HK-2 (cell line): ENCODE measurements at regions not wholly inside any gene's neighbourhood (a gene's known extent, or its start where the extent isn't known, plus 50 kb on each side); places are given as distances from the start of the nearest gene placed in this dataset.

Experiments
- DNase-seq: peaks from one replicate; pipeline ENCODE4 v3.0.0-alpha.2; 2018; ENCODE audit not compliant: unreplicated experiment

DNA sequence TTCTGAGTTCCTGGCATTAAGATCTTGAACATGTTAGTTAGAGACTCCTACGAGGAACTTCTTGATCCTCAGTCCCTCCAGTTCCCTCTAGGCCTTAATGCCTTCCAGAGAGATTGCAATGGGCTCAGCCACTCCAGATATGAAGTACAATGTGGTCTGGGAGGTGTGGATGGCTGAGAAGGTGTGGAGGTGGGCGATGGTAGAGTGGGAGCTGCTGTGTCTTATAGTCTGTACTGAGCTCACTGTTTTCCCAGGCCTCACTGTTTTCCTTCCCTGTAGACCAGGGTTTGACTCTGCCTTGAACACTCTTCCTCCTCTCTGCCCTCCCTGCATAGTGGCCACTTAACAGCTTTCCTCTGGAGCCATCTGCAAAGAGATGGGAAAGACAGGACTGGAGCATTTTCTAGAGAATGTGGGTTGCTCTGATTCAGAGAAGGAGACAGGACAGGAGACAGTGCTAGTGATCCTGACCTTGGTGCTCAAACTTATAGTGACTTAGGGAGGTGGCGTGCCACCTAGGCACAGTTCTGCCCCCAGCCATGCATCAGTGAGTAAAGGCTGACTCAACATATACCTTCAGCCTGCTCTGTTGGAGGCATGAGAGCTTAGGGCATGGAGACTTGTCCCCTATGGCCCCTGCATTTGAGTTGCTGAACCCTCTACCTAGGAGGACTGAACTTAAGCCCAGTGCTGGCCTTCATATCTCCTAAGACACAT is 129.7 kb downstream of the TDRD15 start:
- no peak for DNase-seq

DNA sequence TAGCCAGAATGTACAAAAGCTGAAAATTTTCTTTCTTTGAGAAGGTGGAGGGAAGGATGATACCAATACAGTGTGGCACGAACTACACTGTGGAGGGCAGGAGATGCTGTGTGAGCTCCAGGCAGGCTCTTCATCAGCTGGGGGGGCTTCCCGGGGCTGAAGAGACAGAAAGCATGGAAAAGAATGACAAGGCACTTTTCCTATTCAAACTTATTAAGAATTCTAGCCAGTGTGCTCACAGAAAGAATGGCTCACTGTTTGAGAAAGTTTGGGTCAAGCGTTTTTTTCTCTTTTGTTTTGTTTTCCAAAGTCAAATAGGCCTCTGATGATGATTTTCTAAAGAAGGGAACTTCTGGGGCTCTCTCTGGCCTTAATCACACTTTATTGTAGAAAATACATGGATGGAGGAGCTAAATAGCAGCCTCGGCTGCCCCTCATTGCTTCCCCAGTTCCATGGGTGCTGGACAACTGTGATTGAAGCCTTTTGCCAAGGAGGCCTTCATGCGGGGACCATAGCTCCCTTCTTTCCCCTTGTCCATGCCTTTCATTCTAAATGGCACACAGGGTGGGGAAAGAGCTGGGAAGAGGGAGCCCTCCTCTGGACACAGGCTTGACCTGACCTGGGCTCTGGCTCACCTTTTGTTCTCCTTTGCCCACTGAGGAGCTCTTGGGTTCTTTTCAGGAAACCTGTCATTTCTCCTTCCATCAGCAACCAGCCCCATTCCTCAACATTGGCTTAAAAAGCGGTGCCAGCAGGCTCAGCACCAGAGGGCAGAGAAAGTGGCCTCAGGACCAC is 130.6 kb downstream of the TDRD15 start:
- DNase-seq, result no peak

DNA sequence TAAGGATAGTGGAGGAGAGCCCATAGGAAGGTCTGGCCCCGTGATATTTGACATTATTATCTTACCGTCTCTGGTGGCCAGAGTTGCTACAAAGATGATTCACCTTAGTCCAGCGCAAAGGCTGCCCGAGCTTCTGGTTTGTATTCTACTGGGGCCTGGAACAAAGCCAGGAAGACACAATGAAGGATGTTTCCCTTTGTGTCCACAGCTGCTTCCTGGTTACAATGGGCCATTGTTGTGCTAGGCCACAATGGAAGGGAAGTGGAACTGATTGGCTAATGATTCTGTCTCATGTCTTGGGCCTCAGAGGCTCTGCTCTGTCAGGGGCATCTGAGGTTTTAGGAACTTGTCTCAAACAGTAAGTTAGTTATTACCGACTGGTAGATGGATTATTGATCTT is 132.2 kb downstream of the TDRD15 start:
- DNase-seq, result no peak

DNA sequence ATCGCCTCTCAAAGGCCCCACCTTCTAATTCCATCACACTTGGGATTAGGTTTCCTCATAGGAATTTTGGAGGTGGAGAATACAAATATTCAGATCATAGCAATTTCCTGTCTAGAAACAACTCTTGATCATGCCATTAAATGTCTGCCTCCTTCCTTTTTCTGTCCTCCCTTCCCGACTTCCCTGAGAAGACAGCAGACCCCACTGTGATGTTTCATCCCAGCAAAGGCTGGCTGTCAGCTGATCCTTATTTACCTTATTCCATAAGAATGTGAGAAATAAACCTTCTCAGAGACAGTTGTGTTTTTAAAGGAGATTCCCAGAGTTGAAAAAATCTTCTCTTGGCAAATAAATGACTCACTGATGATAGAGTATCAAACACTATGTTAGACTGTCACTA is 133.9 kb downstream of the TDRD15 start:
- DNase-seq, result no peak

DNA sequence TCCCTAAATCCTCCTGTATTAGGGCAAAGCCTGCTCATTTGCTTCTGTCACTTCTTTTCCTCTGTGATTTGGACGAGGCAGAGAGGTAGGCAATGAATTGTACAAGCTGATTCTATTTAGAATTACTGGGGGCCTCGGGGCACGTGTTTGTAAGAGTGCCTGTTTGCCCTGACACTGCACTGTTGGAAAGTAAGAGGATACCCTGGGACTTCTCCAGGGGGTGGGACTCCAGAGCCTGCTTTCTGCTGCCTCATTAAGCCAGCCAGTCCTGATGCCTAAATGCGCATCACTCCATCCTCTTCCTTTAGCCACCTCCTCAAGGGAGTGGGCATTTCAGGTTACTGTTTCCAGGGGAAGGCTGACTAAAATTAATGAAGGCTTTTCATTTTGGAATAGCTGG is 134.3 kb downstream of the TDRD15 start:
- DNase-seq, result no peak

DNA sequence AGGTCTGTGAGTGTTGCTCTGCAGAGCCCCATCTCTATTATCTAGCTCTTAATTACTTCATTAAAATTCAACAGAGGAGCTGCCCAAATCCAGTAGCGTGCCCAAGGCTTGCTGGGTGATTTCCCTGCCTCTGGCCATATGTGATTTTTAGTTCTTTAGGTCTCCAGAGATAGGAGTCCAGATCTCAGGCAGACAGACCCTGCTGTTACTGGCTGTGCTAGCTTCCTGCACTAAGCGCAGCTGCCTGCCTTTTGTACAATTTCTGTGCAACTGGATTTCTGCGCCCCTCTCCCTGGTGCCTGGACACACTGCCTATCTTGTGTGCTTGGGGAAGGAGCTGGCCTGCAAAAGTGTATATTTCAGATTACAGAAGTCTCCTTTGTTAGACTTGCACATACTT is 136.5 kb downstream of the TDRD15 start:
- no peak for DNase-seq

DNA sequence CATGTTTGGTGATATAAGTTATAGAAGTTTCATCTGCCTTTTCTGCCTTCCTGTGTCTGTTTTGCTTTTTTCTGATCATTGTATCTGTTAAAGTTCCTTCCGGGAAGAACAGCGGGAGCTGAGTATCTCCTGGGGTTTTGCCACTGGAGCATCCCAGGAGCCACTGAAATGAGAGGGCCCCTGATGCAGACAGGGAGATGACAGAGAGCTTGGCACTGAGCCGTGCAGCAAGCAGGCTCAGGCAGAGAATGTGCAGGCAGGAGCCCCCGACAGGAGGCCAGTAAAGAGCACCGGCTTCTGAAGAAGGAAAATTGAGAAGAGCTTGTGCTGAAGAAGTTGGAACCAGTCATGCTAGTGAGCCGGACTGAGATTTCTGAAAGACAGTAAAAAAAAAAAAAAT is 137.8 kb downstream of the TDRD15 start:
- no peak for DNase-seq

DNA sequence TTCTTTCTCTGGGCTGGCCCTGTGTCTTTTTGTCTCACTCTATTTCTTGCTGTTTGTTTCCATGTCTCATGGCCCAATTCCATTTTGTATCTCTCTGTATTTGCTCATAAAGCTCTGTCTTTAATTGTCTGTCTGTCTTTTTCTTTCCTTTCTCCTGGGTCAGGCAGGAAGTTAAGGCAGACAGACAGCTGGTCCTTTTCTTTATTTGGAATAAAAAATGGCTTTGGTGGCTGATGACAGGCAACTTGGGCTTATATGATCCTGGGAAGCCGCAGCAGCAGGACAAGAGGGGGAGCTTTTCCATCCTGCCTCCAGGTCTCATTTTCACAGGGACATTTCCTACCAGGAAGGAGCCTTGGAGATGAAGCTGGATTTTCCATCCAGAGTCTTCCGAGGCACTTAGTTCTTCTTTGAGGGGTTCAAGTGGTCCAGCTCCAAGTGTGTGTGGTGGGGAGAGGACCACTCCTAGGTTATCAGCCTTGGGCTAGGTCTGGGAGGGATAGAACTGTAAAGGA is 138.7 kb downstream of the TDRD15 start:
- DNase-seq, result no peak

DNA sequence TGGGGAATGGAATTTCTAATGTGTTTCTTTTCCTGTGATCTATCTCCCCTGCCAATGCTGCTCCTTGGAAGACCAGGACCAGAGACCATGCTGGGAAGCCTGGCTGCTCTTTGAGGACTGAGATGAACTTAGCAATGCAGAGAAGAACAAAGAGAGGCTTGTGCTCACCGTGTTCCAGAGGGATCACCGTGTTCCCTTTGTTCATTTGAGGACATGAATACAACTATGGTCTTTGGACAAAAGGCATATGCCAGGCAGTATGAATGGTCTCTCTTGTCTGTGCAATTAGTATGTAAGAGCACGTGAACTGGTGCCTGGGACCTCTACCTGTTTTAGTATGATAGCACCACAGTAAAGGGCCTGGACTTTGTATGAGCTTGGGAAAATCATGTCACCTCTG is 139.9 kb downstream of the TDRD15 start:
- DNase-seq, result no peak

DNA sequence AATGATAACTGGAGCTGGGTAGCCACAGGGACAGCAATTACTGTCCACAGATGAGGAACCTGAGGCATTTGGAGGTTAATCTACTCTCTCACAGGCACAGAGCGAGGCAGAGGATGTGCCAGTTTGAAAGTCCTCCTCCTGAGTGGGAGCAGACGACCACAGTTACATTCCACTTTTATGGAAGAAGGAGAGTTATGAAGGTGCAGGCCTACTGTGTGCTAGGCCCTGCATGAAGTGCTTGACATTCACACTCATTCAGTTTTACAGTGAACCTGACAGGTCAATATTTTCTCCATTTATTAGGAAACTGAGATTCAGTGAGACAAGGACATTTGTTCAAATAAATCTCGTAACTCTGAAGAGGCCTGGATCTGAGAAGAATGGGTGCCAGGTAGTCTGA is 142.0 kb downstream of the TDRD15 start:
- no peak for DNase-seq

DNA sequence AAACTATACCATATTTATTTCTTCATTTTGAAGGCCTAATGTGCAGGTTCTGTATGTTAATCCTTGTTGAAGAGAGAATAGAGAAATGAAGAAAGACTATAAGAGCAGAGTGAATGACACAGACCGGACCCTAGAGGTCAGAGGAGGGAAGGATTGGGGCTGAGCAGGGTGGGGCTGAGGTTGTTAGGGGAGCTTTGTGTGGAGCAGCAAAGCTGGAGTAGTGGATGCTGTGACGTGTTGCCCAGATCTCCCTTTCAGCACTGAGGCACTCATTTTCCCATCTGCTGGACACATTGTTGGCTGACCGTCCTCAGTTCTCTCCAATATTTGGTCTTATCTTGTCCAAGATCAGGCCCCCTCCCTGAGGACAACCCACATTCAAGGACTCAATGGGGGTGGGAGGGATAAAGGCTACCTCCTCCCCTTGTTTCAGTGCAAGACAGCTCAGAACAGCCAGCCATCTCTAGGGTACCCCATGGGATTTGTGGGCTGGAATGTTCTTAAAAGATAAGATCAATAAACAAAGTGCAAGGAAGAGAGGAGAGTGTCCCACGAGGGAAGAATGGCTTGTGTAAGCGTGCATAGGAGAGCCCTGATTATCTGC is 143.6 kb downstream of the TDRD15 start:
- DNase-seq, result no peak

DNA sequence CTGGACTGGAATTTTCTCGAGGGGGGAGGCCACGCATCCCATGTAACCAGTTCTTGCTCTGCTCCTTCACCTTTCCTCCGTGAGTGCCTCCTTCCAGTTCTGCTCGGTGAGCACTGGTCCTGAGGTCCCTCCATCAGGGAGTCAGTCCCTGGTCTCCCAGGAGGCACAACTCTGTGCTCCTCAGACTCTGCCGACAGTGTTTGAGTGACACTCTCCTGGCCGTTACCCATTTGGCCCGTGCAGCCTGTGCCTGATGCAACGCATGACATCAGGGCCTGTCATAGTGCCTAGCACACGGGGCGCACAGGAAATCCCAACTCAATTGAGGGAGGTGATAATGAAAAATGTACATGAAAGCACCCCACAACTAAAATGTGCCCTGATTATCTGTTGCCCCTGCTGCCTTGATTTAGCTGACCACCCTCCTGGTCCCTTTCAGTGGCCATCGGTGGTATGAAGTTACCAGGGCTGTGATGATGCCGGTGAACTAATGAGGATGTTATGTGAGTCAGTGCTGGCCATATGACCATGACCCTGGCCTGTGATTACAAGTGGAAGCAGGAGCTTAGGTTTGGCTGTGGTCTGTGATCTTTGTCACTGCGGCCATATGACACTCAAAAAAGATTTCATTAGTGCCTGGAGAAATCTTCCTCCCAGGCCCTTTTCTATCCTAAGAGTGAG is 144.6 kb downstream of the TDRD15 start:
- DNase-seq, result no peak

DNA sequence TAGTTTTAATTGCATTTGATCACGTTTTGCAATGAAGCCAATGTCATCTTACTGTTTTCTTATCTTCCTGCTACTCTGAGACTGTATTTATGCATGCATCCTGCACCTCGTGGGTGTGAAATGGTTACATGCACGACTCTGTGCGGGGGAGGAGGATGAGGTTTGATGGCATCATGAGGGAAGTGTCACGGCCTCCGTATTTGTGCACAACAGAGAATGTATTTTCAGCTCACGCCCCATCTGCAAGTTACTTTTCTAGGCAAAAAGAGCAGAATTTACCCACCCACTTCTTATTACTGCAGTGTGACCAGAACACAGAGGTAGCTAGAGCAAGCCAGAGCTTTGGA is 145.1 kb downstream of the TDRD15 start:
- DNase-seq, result no peak

DNA sequence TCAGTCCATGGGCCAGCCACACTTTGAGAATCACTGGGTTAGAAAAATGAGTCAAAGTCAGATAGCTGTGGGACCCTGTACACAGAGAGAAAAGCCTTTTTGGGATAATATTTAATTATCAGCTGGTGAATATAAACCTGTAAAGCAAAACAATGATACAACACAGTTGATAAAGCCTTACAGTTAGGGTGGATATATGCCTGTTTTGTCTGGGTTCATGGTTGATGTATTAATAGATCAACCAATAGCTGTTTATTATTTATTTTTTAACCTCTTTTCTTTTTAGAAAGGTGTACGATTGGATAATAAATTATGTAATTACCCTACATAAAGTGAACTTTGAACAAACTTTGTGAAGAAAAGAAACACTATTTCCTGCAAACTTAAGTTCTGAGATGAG is 145.6 kb downstream of the TDRD15 start:
- no peak for DNase-seq

DNA sequence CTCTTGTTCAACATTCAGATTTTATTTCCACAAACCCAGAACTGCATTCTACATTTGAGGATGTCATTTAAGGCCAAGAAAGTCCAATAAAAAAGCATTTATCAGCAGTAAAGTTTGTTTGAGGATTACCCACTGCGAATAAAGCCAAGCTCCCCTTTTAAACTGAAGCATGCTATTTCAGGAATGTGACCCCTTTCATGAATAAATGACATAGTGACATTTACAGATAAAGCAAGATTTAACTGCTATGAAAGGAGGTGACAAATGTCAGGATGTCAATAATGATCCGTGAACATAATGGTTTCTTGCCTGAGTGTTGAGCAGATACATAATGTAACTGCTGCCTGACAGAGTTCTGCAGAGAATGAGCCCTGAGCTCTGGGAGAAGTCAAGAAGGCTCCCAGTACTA is 146.3 kb downstream of the TDRD15 start:
- DNase-seq, result no peak

DNA sequence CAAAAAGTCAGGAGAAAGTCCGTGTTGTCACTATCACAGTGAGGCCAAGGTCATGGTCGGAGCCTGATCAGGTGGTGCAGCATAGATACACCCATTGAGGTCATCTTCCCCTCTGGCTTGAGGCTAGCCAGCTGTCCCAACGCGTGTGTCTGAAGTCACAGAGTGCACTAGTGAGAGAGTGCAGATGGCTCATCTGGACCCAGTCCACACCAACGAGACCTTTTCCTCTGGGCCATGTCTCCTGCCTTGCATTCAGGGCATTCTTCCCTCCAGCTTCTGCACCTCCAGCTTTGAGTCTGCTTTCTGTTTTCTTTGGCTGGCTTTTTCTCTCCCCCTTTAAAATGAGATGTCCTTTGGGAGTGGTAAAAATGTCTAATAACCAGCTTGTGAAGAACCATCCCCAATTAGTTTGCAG is 146.9 kb downstream of the TDRD15 start:
- DNase-seq, result no peak

DNA sequence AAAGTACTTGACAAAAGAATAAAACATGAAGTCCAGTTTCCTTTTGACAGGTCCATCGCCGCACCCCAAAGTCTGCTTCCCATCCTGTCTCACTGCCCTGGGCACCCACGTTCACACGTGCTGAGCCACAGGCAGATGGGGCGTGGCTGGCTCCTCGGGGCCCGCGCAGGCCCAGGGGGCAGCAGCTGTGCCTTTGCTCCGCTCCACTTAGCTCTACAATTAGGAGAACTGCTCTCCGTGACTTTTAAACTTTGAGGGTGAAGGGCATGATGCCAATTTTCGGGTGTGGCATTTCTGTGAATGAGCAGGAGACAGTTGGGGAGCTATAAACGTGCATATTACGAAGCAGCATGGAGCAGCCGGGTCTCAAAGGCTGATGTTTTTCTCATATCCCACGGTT is 152.4 kb downstream of the TDRD15 start:
- DNase-seq, result no peak

DNA sequence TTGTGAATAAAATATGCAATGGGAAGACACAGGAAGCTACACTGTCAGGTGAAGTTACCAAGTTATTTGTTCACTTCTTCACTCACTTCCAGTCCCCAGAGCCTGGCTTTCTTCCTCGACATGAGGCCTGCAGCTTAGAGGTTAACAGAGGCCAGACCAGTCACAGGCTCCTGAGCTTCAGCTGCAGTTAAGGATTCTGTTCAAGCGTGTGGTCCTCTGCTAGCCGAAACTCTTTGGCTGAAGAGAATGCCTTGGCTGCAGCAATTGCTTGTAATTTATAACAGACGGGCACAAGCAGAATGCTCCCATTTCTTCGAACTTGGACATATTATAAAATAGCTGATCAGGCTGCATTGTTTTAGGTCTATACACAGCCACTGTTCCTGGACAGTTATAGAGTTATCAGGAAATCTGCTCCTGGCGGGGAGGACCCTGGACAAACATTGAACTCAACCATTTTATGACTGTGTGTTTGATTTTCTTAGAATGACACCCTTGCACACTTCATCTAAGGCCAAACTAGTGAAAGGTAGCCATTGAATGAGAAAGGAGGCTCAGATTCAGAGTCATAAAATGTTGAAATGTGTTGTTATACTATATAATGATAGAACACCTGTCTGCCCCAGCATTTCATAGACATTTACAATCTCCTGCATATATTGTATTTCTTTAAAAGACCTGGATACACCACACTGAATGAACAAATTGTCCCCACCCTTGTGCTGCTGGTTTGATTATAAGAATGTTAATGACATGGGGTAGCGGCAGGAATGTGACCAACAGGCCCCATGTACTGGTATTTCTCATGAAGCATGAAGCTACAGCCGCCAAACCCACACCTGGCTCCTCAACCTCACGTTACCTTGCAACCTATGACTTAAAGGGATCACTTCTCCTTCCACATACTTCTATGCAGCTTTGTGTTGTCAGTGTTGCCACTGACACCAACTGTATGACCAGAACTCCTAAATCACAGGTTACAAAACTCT is 153.6 kb downstream of the TDRD15 start:
- no peak for DNase-seq

DNA sequence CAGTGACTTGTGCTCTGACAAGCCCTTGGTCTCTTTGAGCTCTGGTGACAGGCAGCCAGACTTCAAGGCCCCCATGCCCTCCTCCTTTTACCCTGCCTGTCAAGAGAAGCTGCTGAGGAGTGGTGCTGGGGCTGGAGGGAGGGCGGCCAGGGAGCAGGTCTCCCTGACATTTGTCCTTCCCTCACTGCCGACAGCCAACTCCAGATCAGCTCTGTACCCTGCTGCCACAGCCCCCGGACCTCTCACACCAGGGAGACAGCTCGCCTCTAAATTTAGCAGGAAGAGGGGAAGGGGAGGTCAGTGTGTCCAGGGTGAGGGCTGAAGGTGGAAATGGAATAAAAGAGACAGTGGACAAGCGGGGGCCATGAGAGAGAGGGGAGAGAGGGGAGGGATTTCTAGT is 155.8 kb downstream of the TDRD15 start:
- DNase-seq, result no peak

DNA sequence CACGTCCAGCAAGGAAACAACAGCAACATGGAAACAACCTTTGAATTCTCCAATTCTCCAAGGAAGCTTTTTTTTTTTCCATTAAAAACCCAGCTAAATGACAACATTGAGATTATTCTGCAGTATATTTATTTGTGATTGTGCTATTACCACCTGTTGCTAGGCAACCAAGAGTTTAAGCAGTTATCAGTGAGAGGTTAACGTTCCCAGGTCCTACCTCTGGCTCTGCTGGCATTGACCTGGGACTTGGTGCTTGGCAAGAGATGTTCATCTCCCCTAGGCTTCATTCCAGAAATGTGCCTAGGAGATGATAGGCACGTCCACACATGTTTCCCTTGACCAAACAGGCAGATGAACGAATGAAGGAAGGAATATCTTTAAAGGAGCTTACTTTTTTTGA is 157.0 kb downstream of the TDRD15 start:
- DNase-seq, result no peak

DNA sequence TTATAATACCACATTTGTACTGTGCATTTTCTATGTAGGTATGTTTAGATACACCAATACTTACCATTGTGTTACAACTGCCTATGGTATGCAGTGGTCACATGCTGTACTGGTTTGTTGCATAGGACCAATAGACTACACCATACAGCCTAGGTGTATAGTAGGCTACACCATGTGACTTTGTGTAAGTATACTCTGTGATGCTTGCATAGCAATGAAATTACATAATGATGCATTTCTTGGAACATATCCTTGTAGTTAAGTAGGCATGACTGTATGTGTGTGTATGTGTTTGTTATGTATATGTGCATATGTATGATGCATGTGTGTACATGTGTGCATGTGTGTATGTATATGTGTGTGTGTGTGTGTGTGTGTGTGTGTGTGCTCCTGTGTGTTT is 157.6 kb downstream of the TDRD15 start:
- DNase-seq, result no peak
